ENCODE measurements at regions not wholly inside any gene's neighbourhood (a gene's known extent, or its start where the extent isn't known, plus 50 kb on each side); places are given as distances from the start of the nearest gene placed in this dataset.

DNA sequence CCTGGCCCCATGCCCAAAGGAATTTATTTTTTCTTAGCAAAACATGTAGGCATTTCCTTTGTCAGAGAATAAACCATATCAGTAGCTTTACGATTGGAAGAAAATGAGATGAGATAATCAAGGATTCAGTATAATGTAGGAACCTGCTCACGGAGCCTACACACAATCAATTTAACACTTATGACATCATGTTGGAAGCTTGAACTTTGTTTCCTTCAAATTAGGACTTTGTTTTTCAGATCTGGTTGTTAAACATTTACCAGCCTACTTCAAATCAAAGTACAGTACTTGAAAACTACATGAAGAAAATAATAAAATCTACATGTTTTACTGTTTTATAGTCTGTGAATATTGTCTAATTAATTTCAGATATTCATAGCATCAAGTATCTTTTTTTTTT is 639.0 kb upstream of the ATXN8OS start:
- WGBS, 2 donors: 67 to 80% methylated on average over 2 of the region's 2 CpGs
- no peak overlapping the region for H3K4me3 ChIP-seq (ENCODE audit: low read depth, poor library complexity, severe bottlenecking)
- intact Hi-C loops (cut with DNase I; ENCODE audit: low total_unique reads): no loop called here
- TF ChIP-seq, protein P1, sequence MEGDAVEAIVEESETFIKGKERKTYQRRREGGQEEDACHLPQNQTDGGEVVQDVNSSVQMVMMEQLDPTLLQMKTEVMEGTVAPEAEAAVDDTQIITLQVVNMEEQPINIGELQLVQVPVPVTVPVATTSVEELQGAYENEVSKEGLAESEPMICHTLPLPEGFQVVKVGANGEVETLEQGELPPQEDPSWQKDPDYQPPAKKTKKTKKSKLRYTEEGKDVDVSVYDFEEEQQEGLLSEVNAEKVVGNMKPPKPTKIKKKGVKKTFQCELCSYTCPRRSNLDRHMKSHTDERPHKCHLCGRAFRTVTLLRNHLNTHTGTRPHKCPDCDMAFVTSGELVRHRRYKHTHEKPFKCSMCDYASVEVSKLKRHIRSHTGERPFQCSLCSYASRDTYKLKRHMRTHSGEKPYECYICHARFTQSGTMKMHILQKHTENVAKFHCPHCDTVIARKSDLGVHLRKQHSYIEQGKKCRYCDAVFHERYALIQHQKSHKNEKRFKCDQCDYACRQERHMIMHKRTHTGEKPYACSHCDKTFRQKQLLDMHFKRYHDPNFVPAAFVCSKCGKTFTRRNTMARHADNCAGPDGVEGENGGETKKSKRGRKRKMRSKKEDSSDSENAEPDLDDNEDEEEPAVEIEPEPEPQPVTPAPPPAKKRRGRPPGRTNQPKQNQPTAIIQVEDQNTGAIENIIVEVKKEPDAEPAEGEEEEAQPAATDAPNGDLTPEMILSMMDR (IDR thresholded peaks at IDR 0.05): no peak
- no peak for TF ChIP-seq POLR2A (IDR thresholded peaks at IDR 0.05)
- DNase-seq (ENCODE audit: low spot score in 2 of 2): no peak

DNA sequence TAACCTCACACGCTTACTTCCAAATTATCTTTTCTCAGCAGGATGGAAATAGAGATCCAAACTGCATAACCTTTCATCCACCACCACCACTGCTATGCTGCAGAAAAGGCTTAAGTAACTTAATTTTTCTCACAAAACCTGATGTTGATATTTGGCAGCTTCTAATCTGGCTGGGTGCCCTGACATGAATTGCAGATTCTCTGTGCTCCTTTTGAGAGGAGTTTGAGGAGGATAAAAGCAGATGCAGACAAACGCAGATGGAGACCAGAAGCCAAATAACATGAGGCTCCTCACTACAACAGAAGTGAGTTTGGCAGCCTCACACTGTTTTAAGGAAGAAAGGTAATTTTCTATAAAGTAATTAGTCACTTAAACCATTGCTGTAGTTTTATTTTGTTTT is 646.2 kb upstream of the ATXN8OS start:
- TF ChIP-seq, protein P1 (IDR thresholded peaks at IDR 0.05): no peak
- no peak for TF ChIP-seq POLR2A (IDR thresholded peaks at IDR 0.05)
- no peak overlapping the region for H3K4me3 ChIP-seq (ENCODE audit: low read depth, poor library complexity, severe bottlenecking)
- 47 to 48% methylated on average over 2 of the region's 2 CpGs for WGBS, 2 donors
- intact Hi-C loops (cut with DNase I; ENCODE audit: low total_unique reads): no loop called here
- no peak for DNase-seq (ENCODE audit: low spot score in 2 of 2)

DNA sequence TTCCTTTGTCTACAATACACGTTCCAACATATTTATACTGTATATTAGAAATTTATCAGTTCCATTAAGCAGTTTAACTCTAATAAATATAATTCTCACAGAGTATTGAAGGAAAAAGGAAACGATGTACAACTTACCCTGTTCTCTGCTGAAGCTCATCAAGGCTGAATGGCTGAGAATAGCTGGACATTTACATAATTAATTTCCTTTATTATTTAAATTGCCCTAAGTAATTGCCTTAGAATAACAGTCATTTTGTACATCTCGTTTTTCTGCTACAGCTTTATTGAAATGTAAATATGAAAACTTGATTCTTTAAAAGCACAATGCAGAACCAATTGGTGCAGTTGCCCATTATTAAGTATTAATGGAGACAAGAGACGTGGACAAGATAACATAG is 648.3 kb upstream of the ATXN8OS start:
- WGBS, 2 donors: 55 to 62% methylated on average over 4 of the region's 4 CpGs
- intact Hi-C loops (cut with DNase I; ENCODE audit: low total_unique reads): no loop called here
- no peak overlapping the region for H3K4me3 ChIP-seq (ENCODE audit: low read depth, poor library complexity, severe bottlenecking)
- DNase-seq (ENCODE audit: low spot score in 2 of 2): no peak
- TF ChIP-seq, protein P1 (IDR thresholded peaks at IDR 0.05): no peak
- TF ChIP-seq POLR2A (IDR thresholded peaks at IDR 0.05): no peak

DNA sequence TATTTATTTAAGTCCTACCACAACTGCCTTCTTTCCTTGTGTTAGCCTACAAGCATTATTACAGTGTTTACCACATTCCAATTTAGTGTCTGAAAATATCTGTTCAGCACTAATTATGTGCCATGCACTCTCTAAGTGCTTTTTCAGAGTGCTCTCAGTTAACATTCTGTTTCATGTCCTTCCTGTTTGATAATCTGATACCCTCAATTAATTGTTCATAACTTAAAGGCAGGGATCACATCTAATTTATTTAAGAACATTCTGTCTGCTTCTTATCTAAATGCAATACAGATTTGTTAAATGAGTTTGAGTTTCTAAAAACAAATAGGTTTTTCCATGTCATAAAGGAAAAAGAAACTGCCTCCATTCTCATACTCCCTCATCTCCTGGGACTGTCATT is 649.6 kb upstream of the ATXN8OS start:
- DNase-seq (ENCODE audit: low spot score in 2 of 2): no peak
- no peak for TF ChIP-seq POLR2A (IDR thresholded peaks at IDR 0.05)
- TF ChIP-seq, protein P1 (IDR thresholded peaks at IDR 0.05): no peak
- intact Hi-C loops (cut with DNase I; ENCODE audit: low total_unique reads): no loop called here
- H3K4me3 ChIP-seq (ENCODE audit: low read depth, poor library complexity, severe bottlenecking): no peak overlapping the region

DNA sequence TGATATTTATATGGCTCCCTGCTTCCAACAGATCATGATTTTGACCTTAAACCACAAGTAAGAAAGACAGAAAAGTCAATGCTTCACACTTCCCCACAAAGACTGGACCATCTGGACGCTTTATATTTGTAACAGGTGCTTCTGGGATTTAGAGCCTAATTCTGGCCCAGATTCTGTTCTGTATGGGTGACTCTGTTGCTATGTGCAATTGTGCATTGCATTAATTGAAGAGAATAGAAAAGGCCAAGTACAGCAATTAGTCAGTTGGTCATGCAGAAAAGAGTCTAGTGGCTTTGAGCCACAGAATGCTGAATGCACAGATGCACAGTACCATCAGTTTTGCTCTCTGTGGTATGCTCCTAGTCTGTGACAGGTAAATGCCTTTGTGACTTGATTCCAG is 657.4 kb upstream of the ATXN8OS start:
- 54 to 81% methylated on average over 1 of the region's 1 CpG for WGBS, 2 donors
- intact Hi-C loops (cut with DNase I; ENCODE audit: low total_unique reads): no loop called here
- DNase-seq (ENCODE audit: low spot score in 2 of 2): no peak
- H3K4me3 ChIP-seq (ENCODE audit: low read depth, poor library complexity, severe bottlenecking): no peak overlapping the region
- TF ChIP-seq, protein P1 (IDR thresholded peaks at IDR 0.05): no peak
- no peak for TF ChIP-seq POLR2A (IDR thresholded peaks at IDR 0.05)

DNA sequence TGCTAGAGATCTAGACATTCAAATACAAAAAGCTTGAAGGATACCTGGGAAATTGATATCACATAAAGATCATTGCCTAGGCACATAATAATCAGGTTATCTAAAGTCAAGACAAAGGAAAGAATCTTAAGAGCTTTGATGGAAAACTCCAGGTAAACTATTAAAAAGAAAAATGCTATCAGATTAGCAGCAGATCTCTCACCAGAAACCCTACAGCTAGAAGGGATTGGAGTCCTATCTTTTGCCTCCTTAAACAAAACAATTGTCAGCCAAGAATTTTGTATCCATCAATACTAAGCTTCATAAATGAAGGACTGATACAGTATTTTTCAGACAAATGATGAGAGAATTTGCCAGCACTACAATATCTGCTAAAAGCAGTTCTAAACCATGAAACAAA is 682.4 kb upstream of the ATXN8OS start:
- H3K4me3 ChIP-seq (ENCODE audit: low read depth, poor library complexity, severe bottlenecking): no peak overlapping the region

More for the DNA sequence above, 682.4 kb upstream of the ATXN8OS start:
- intact Hi-C loops (cut with DNase I; ENCODE audit: low total_unique reads): no loop called here
- TF ChIP-seq POLR2A (IDR thresholded peaks at IDR 0.05): no peak
- TF ChIP-seq, protein P1 (IDR thresholded peaks at IDR 0.05): no peak
- no peak for DNase-seq (ENCODE audit: low spot score in 2 of 2)

All from lower leg skin (tissue), 4 donors.